GM12892 (cell line): ENCODE measurements at regions not wholly inside any gene's neighbourhood (a gene's known extent, or its start where the extent isn't known, plus 50 kb on each side); places are given as distances from the start of the nearest gene placed in this dataset.

ENCODE experiments used
- POLR2A ChIP-seq: IDR thresholded peaks from 2 replicates; pipeline ENCODE4 v1.6.1; 2011; ENCODE audit warnings: low read depth, low read length, control low read depth
- POLR2AphosphoS5 ChIP-seq: IDR thresholded peaks from 2 replicates; pipeline ENCODE4 v1.6.1; 2011; ENCODE audit warnings: low read depth, low read length, control low read depth
- TAF1 ChIP-seq: IDR thresholded peaks from 2 replicates; pipeline ENCODE4 v1.6.1; 2011; ENCODE audit warnings: low read depth, mild to moderate bottlenecking, control low read depth, low read length, borderline replicate concordance

- TF ChIP-seq POLR2A (no peak), POLR2AphosphoS5 (no peak), TAF1 (no peak)
Measured at GRCh38 chr2:142670362-142670761, 207.1 kb upstream of the KYNU start.
